HG03064 (cell line): ENCODE measurements at regions not wholly inside any gene's neighbourhood (a gene's known extent, or its start where the extent isn't known, plus 50 kb on each side); places are given as distances from the start of the nearest gene placed in this dataset.
"Not testable (repeated sequence)": the region's sequence is repeated elsewhere in the genome, so short reads cannot be mapped to it uniquely, and the experiment has no call there.

Experiments used
- ATAC-seq: cut with Tn5 transposase; IDR thresholded peaks from one replicate; pipeline ENCODE4 v1.9.1; 2021; ENCODE audit warnings: low read depth; ENCODE audit not compliant: unreplicated experiment

DNA sequence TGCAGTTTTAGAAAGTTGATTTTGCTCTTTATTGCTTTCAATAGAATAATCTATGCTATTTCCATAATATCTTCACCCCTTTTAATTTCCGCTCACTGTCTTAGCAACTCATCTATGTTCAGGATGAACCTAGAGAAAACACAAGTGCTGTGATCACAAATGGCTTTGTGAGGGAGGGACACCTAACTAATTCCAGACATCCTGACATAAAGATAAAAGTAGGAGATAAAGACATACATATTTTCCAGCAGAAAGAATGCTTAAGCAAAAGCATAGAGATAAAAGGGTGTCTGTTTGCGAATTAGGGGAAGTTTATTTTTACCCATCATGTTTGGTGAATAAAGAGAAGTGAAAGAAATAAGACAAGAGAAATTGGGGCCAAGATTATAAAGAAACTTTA, 254.2 kb downstream of the KCNJ2 start:
- ATAC-seq = no peak

- no peak for ATAC-seq
Observed at GRCh38 chr17:70426752-70427151, 257.4 kb downstream of the KCNJ2 start.

DNA sequence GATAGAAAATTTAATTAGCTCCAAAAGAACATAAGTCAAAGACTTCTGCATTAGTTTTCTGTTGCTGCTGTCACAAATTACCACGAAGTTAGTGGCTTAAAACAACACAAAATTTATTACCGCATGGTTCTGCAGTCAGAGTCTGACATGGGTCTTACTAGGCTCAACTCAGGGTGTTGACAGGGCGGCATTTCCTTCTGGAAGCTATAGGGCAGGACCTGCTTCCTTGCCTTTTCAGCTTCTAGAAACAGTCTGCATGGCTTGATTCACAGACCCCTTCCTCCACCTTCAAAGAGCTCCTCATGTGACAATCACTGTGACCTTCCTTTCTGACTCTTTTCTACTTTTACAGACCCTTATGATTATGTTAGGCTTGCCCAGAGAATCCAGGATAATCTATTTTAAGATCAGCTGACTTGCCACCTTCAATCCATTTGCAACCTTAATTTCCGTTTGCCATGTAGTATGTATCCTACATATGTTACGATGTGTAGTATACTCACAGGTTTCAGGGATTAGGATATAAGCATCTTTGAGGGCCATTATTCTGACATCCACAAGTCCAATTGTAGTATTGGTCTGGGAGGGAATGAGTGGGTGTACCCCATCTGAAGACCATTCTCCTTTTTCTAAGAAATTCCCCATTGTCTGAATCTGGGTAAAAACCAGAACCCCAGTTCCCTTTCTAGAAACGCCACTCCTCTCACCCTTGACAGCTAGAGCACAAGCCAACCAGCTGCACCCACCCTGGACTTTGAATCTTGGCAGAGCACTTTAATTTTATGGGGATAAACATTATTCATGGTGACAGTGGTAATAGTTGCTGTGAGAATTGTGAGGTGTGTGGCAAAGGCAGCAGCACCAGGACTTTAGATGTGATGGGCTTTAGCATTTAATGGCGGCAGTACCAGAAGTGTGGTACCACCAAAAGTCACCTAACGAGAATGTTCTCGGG, 265.5 kb downstream of the KCNJ2 start:
- ATAC-seq = no peak

GRCh38 chr17:70437656-70438055, 268.3 kb downstream of the KCNJ2 start:
- ATAC-seq = no peak

DNA sequence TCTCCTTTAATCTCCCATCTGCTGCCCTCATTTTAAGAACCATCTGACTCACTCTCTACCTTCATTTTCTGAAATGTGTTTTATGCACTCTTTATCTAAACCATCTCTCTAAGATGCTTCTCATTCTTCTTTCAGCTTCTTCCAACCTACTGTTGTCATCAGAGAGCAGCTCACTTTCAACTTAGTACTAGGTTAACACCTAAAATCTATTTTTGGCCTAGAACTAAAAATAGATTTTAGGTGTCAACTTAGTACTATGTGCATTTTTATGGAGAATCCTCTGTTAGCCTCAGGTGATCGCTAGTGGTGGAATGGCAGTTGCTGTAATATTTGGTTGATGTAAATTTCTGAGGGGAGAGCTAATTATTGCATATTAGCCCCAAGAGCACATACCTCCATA, 277.1 kb downstream of the KCNJ2 start:
- ATAC-seq = no peak

- ATAC-seq = no peak
Observed at GRCh38 chr17:70447588-70447987, 278.3 kb downstream of the KCNJ2 start.

DNA sequence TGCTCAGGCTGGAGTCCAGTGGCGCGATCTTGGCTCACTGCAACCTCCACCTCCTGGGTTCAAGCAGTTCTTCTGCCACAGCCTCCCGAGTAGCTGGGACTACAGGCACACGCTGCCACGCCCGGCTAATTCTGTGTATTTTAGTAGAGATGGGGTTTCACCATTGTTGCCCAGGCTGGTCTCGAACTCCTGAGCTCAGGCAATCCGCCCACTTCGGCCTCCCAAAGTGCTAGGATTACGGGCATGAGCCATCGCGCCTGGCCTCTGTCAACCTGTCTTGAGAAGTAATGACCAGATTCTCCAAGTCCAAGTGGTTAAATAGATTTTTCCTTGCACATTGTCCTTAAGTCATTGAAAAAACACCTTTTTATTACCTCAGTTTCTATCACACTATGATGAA, 283.7 kb downstream of the KCNJ2 start:
- not testable (repeated sequence) for ATAC-seq

GRCh38 chr17:70454377-70454776, 285.0 kb downstream of the KCNJ2 start:
- no peak for ATAC-seq

GRCh38 chr17:70454908-70455307, 285.6 kb downstream of the KCNJ2 start:
- ATAC-seq = no peak

- no peak for ATAC-seq
Observed at GRCh38 chr17:70464995-70465394, 295.7 kb downstream of the KCNJ2 start.

DNA sequence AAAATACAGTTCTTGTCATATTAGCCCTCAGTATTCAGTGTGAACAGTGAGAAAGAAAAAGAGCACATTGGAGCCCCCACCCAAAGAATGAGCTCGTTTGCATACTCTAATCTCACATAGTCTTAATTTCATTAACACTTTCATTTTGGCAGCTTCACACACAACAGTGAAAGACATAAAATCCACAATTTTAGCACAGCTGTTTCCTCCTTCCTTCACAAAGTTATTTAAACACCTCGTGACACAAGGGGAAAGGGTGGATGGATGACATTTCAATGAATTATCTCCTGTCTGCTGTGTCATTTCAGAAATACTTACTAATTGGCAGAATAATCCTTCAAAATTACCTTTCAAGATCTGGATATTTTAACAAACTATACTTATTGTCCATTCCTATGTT, 299.3 kb downstream of the KCNJ2 start:
- no peak for ATAC-seq

GRCh38 chr17:70473049-70473448, 303.7 kb downstream of the KCNJ2 start:
- no peak for ATAC-seq

GRCh38 chr17:70476368-70476767, 307.0 kb downstream of the KCNJ2 start:
- ATAC-seq = no peak

DNA sequence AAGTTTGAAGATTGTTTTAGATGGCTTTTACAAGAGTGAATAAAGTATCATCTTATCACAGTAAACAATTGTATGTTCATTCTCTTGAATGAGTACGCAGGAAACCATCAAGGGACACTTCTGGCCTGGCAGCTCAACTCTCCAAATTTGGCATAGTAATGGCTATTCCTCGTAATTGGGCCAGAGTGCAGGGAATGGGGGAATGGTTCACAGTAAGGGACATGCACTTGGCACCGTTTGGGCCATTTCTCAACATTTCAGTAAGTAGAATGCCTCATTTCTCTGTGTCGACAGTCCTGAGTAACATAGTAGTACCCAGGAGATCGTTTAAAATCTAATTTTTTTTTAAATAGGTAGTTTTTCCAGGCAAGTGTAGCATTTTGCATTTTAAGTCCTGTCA, 309.6 kb downstream of the KCNJ2 start:
- no peak for ATAC-seq

DNA sequence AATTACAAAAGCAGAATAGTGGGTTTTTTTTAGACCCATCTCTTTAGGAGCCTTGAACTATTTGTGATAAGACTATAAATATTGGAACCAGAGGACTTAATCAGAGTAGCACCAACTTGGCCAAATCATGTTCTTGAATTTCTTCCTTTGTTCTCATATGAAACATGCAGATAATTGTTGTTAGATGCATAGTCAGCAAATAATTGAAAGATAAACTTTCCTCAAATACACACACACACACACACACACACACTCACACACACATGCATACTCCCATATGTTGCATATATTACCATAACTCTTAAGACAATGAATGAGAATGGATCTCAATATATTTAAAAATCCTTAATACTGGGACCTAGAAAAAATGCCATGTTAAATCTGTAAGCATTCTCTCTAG, 310.4 kb downstream of the KCNJ2 start:
- no peak for ATAC-seq

DNA sequence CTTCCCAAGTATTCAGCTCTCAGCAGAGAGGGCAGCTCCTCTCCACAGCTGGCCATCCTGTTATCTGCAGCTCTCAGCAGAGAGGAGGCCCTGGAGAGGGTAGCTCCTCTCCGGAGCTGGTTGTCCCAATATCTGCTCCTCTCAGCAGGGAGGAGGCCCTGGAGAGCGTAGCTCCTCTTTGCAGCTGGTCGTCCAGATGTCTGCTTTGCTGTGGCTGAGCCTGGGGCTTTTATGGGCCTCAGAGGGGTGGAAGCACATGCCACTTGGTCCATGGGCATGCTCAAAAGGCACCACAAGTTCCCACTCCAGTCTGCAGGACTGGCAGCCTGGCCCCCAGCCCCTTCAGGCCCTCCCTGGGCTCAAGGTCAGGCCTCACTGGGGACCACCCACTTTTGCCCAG, 314.3 kb downstream of the KCNJ2 start:
- no peak for ATAC-seq

- no peak for ATAC-seq
Observed at GRCh38 chr17:70484050-70484449, 314.7 kb downstream of the KCNJ2 start.

- no peak for ATAC-seq
Observed at GRCh38 chr17:70484496-70484895, 315.2 kb downstream of the KCNJ2 start.

DNA sequence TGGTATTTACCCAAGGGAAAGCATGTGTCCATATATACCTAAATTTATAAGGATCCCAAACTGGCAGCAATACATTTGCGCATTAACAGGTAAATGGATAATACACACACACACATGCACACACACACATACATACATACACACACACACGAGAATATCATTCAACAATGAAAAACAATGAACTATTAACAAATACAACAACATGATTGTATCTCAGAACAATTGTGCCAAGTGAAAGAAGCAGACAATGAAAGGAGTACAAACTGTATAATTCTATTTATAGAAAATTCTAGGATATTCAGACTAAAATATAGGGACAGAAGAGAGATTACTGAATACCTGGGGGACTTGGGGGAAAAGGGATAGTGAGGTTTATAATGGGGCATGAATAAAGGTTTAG, 323.0 kb downstream of the KCNJ2 start:
- ATAC-seq = no peak

DNA sequence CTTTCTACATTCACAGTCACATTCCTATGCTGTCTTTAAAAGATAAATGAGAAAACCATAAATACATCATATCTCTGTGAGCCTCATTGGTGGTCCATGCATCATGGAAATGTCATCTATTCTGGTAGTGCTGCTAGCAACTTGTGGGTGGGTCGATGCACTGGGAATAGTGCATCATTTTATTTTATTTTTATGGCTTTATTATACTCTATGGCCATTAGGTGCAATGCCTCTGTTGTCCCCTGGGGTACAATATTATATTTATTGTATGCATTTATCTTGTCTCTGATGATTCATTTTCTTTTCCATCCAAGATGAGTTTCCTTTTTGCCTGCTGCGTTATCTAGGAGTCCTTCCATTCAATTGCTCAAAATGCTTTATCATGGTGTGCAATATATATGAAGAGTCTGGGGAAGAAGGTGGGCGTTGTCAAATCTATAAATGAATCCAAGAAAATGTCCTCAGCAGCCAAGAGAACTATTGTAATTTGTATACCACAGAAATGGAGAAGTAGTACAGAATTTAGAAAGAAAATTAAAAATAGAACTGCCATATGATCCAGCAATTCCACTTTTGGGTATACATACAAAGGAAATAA, 324.0 kb downstream of the KCNJ2 start:
- ATAC-seq = no peak

DNA sequence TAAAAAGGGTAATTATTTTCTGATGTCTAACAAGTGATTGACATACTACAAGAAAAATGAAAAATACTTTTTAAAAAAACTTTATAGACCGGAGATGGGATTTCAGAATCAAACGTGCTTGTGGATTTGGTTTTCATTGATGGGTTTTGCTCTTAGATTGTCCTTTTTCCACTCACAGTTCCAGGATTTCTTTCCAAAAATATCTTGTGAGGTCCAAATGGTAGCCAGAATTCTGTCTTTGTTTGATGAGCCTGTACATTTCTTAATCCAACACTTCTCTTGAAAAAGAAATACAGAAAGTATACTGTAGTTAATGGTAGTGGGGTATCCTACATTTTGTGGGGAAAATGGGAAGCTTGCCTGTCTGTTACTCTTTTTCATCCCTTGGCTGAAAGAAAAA, 329.3 kb downstream of the KCNJ2 start:
- no peak for ATAC-seq
